HG03135 (cell line): ENCODE measurements at regions not wholly inside any gene's neighbourhood (a gene's known extent, or its start where the extent isn't known, plus 50 kb on each side); places are given as distances from the start of the nearest gene placed in this dataset.

ENCODE experiments used
- ATAC-seq: cut with Tn5 transposase; IDR thresholded peaks from one replicate; pipeline ENCODE4 v1.9.1; 2021; ENCODE audit warnings: mild to moderate bottlenecking, moderate library complexity; ENCODE audit not compliant: unreplicated experiment

DNA sequence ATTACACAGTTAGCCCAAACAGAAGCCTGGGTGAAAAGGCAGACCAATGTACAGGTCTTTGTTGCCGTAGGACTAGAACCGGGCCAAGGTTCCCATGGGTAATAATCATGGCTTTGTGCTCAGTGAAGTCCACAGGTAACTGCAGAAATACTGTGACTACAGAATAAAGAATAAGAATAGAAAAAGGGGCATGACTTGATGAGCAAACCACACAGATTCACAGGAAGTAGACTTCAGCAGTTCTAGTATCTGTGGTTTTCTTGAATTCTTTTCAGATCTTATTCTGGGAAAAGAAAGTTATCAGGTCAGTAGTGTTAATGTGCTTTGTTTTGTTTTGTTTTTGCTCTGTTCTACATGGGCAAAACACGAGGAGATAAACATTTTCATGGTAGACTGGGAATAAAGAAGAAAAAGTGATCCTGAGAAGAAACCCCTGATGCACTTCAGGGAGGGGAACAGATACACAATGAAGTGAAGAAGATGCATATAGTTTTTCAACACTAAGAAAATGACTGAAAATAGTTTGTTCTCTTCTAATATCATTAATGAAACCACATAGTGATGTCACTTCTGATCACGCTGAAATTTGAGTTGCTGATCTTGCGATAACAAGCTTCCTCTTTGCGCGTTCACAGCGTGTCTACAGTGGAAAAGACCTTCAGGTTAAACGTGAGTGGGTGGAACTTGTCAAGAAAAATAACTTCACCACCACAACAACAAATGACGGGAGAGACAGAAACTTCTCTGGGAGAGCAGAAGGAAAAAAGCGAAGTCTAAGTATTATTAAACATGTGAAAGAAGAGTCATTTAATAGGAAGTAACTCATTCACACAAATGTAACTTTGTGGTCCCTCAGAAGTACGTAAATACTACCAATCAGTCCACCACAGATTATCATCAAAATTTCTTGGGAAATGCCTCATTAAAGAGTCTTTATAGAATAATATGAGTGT is 315.8 kb upstream of the SATB1 start:
- ATAC-seq: peak; percentile 88

DNA sequence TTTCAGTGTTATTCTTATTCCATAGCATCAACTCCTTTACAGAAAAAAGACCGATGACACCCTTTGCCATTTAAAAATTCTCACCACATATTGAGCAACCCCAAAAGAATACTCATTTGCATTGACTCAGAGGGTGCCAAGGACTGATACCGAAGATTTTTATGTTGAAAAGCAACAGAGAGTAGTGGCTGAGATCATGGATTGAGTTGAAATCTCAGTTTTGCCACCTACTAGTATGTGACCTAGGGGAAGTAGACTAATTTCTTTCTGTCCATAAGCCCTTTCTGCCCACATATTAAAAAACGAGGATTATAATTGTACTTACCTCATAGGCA is 313.9 kb upstream of the SATB1 start:
- ATAC-seq: no peak

GRCh38 chr3:18738393-18739098 is 313.4 kb upstream of the SATB1 start:
- no peak for ATAC-seq

GRCh38 chr3:18735005-18735404 is 309.9 kb upstream of the SATB1 start:
- ATAC-seq: no peak

DNA sequence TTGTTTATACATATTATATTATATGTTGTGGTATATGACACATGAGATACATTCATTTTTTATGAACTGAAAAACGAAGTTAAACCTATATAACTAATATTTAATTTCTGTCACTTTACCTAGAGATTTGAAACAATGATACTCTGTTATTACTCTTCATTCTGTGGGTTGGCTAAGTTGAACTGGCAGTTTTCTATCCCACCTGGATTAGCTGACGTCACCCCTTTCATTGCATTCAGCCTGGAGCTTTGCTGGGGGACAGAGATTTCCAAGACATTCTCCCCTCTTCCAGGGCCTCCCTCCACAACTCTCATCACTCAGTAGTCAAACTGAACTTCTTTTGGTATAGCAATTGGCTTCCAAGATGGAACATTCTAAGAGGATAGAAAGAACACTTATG is 309.2 kb upstream of the SATB1 start:
- ATAC-seq: no peak

DNA sequence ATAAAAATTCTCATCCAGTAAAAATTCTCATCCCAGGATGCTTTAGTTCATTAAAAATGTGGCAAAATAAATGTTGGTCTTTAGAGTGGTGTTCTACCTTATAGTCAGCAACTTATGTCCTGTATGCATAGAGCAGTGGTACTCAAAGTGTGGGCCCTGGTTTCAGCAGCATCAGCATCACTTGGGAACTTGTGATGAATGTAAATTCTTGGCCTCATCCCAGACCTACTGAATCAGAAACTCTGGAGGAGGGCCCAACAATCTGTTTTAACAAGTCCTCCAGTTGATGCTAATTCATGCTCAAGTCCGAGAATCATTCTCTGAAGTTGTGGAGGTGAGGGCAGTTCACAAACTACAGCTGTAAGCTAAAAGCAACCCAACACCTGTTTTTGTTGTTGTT is 307.3 kb upstream of the SATB1 start:
- ATAC-seq: no peak

DNA sequence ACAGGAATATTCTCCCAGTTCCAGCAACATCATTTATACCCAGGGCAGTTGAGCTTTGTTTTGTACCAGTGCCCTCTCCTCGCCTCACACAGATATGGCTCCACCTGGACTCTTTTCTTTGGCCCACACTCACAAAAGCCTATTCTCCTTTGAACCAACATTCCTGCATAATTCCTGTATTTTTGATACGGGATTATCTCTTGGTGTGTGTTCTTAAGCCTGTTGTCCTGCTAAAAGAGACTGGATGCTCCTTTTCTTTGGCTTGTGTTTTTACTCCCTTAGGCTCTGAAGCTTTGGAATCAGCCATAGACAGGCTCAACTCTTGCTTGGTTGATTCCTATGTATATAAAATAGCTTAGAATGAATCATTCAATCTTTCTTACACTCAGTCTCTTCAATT is 305.4 kb upstream of the SATB1 start:
- ATAC-seq: no peak

DNA sequence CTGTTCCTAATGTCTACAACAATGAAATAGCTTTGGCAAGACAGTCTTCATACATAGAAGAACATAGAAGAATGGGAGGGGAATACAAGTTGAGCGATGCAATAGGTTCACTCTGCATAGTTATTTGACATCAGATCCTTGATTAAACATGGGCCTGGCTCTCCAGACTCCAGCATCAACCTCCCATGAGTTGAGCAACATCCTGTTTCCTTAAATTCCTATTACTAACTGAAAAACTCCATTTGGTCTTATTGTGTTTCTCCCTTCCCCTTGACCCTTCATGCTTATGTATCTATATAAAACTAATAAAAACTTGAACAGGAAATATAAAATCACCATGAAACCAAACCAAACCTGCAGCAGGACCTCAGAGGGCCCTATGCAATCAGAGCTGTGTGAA is 304.5 kb upstream of the SATB1 start:
- no peak for ATAC-seq

DNA sequence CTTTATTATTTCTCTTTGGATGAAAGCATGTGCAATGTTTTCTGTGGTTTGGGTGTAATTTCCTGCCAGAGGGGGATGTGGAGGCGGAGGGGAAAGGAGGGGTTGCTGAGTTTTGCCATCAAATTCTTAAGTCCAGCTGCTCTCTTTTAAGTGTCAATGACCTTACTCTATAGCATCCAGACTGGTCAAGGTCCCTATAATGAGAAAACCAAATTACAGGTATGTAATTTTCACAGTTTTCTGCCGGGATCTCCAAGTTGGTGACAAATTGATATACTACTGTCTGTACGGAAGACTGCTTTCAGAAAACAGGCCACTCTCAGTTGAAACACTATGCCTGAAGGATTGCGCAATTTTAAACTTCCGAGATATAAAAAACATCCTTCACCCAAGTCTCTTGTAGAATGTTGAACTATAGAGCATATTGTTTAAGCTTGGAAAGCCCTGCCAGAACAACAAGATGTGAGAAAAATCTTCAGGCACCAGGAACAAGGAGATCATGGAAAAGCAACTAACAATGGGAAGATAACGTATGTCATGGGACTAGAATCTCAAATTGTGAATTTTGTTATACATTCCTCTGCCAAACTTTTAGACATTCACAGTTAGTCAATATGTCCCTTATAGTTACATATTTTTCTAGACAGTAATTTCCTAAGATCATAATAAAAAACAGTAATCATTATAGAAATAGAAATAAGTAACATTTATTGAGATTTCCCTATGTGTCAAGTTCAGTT is 300.7 kb upstream of the SATB1 start:
- ATAC-seq: no peak

- no peak for ATAC-seq
Measured at GRCh38 chr3:18724456-18724855, 299.3 kb upstream of the SATB1 start.

DNA sequence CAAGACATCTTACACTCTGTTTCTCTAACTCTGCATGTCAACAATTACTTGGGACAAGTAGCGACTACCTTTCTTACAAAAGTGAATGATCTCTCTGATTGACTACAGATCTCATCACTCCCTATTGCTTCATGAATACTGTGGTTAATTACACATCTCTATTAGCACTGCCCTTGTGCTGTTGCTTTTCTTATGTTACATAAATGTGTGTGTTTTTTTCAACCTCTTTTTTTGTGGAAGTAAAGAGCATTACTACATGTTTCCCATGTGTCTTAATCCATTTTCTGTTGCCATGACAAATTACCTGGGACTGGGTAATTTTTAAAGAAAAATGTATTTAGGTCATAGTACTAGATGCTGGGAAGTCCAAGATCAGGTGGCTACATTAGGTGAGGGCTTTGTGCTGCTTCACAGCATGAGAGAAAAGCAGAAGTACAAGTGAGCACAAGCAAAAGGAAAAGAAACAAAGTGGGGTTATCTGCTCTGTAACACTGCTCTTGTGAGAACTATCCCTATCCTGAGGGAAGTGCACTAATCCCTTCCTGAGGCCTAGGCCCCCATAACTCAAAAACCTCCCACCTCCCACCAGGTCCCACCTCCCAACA is 298.2 kb upstream of the SATB1 start:
- no peak for ATAC-seq

- ATAC-seq: no peak
Measured at GRCh38 chr3:18720543-18720942, 295.4 kb upstream of the SATB1 start.

GRCh38 chr3:18717598-18717997 is 292.5 kb upstream of the SATB1 start:
- no peak for ATAC-seq

DNA sequence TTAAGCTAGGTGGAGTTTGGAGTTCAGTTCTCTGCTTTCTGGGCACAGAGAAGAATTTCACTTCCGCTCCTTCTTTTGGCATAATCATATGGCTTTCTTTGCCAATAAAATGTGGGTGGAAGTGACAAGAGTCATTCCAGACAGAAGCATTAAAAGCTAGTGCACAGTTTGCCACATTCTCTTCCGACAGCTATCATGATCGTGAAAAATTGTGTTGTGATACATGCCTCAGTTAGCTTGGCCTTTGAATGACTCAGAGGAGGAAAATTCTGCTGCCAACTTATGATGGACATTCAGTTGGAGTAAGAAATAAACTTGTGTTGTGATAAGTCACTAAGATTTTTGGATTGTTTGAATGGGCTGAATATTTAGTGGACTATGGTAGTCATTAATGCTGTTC is 291.7 kb upstream of the SATB1 start:
- ATAC-seq: no peak

DNA sequence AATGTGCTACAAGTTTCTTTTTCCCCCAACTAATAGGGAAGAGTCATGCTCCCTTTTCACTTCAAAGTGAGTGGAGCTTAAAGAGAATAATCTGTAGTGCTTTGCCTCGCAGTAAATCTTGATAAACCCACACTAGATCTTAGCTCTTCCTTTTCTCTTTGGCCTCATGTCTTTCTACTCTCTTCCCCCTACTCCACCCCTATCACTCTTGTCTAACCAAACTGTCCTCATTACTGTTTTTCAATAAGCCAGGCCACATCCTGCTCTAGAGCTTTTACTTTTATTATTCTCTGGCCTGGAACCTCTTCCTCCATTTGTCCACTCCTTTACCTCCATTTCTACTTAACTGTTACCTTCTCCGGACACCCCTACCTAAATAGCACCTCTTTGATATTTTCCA is 291.0 kb upstream of the SATB1 start:
- ATAC-seq: no peak

- no peak for ATAC-seq
Measured at GRCh38 chr3:18715208-18715607, 290.1 kb upstream of the SATB1 start.

- no peak for ATAC-seq
Measured at GRCh38 chr3:18713577-18713951, 288.4 kb upstream of the SATB1 start.

GRCh38 chr3:18712713-18713576 is 287.8 kb upstream of the SATB1 start:
- no peak for ATAC-seq

DNA sequence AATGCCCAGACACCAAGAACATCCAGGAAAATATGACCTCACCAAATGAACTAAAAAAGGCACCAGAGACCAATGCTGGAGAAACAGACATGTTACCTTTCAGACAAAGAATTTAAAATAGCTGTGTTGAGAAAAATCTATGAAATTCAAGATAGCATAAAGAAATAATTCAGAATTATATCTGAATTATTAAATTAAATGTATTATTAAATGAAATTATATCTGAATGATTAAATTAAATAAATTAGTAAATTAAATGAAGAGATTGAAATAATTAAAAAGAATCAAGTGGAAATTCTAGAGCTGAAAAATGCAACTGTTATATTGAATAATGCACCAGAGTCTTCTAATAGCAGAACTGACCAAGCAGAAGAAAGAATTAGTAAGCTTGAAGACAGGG is 279.2 kb upstream of the SATB1 start:
- no peak for ATAC-seq

GRCh38 chr3:18703798-18704197 is 278.7 kb upstream of the SATB1 start:
- ATAC-seq: no peak
